ENCODE measurements at regions not wholly inside any gene's neighbourhood (a gene's known extent, or its start where the extent isn't known, plus 50 kb on each side); places are given as distances from the start of the nearest gene placed in this dataset.

DNA sequence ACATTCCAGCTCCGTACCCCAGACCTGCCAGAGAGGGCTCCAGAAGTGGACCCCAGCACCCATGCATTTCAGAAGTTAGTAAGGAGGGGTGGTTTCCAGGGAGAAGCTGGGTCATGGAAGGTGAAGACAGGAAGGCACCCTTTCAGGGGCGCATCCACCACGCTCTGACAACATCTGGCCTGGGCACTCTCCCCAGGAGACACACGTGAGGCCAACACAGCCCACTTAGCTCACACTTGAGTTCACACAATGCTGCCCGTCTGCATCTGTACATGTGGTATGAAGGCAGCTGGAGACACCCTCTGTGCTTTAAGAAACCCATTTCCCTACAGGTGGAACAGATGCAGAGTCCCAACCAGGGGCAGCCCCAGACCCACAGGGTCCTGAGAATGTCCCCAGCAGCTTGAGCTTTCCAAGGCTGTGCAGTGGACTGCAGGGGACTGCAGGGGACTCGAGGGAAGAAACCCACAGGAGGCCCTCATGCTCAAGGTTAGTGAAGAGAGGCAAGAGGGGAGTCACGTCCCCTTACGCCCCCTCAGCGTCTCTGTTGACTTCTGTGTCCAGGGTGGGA, 326.8 kb upstream of the IRX1 start:
- TF ChIP-seq EED (IDR thresholded peaks at IDR 0.05; ENCODE audit: low read depth) (no peak), BCL11A (IDR thresholded peaks at IDR 0.05; ENCODE audit: low read depth, low read length) (no peak), EP300 (IDR thresholded peaks at IDR 0.05; ENCODE audit: borderline replicate concordance in 1 of 2, control insufficient read depth in 1 of 2, low read depth in 2 of 2, low read length in 2 of 2) (no peak), PML (IDR thresholded peaks at IDR 0.05; ENCODE audit: low read length) (no peak)
- TF ChIP-seq, protein P1, sequence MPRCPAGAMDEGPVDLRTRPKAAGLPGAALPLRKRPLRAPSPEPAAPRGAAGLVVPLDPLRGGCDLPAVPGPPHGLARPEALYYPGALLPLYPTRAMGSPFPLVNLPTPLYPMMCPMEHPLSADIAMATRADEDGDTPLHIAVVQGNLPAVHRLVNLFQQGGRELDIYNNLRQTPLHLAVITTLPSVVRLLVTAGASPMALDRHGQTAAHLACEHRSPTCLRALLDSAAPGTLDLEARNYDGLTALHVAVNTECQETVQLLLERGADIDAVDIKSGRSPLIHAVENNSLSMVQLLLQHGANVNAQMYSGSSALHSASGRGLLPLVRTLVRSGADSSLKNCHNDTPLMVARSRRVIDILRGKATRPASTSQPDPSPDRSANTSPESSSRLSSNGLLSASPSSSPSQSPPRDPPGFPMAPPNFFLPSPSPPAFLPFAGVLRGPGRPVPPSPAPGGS (IDR thresholded peaks at IDR 0.05; ENCODE audit: borderline replicate concordance, insufficient read depth, low read depth, low read length, poor library complexity, severe bottlenecking) = no peak
- intact Hi-C loops (cut with micrococcal nuclease; ENCODE audit: unreplicated experiment) = no loop called here
- CTCF ChIA-PET = no interaction called here

DNA sequence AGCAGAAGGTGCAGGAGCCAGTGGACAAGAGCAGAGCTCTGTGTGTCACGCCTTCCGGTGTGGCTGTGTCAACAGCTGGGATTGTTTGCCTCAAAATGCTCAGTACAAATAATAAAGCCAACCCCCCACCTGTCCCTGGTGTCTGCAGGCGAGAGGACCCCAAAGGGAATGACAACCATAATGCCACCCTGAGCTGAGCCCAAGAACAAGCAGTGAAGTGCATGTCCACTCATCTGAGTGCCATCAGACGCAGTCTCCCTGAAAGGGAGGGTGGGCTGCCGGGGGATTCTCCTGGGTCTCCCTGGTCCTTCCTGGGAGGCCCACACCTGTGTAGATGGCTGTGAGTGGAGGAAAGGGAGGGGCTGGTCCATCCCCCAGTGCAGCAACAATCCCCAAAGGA, 328.8 kb upstream of the IRX1 start:
- Histone ChIP-seq H3K4me3 (no peak overlapping the region), H3K4me1 (ENCODE audit: control insufficient read depth, insufficient read depth, low read length) (no peaks in the 10 kb centered on the region), H3K4me2 (ENCODE audit: control insufficient read depth, insufficient read depth) (no peak overlapping the region), H3K27ac (ENCODE audit: control insufficient read depth, insufficient read depth) (no peak overlapping the region), H3K79me2 (ENCODE audit: control insufficient read depth, insufficient read depth, low read length) (no peaks in the 10 kb centered on the region), H3K36me3 (ENCODE audit: control insufficient read depth in 2 of 2, insufficient read depth in 2 of 2, low read length in 1 of 2) (no peaks in the 10 kb centered on the region), H3K9ac (ENCODE audit: control insufficient read depth, insufficient read depth, low read length) (no peak overlapping the region), H3K9me3 (replicated peaks; ENCODE audit: control insufficient read depth, insufficient read depth, low read length) (no peaks in the 10 kb centered on the region; the same call in 2 of the 3 replicates), H4K20me1 (ENCODE audit: control insufficient read depth, insufficient read depth) (no peaks in the 10 kb centered on the region), H3K27me3 (replicated peaks in 1 of 2; ENCODE audit: control insufficient read depth in 2 of 2, insufficient read depth in 2 of 2, low read length in 1 of 2) (no peaks in the 10 kb centered on the region), H2AFZ (ENCODE audit: control insufficient read depth, low read depth, low read length) (no peak overlapping the region)
- WGBS (ENCODE audit: insufficient coverage, insufficient replicate concordance, low lambda C conversion rate, missing lambda C conversion rate) = 0% methylated on average over 5 of the region's 5 CpGs
- DNase-seq (ENCODE audit: low read depth, low spot score) (no peak), ATAC-seq (no peak), FAIRE-seq (no peak)
- ChIA-PET CTCF (no interaction called here), SMC1A (ENCODE audit: uncharacterized antibody, unreplicated experiment) (no interaction called here), RAD21 (ENCODE audit: unreplicated experiment) (no interaction called here), POLR2A (no interaction called here)
- no TSS peak for BruUV-seq (replicated peaks)
- in situ Hi-C loops (cut with MboI) = no loop called here
- TF ChIP-seq YY1 (IDR thresholded peaks at IDR 0.05; ENCODE audit: low read depth, low read length) = no peak
- no peak for TF ChIP-seq NFXL1 (IDR thresholded peaks at IDR 0.05; ENCODE audit: borderline replicate concordance)
- no peak for TF ChIP-seq CREM (IDR thresholded peaks at IDR 0.05; ENCODE audit: low read depth)
- TF ChIP-seq RFX5 (IDR thresholded peaks at IDR 0.05; ENCODE audit: low read depth, low read length) = no peak
- no peak for TF ChIP-seq ZNF217 (IDR thresholded peaks at IDR 0.05)
- no peak for TF ChIP-seq MXI1 (IDR thresholded peaks at IDR 0.05; ENCODE audit: low read depth, low read length)
- intact Hi-C loops (cut with micrococcal nuclease; ENCODE audit: unreplicated experiment) = no loop called here

More for the DNA sequence above, 326.8 kb upstream of the IRX1 start:
- 12% methylated on average over 8 of the region's 9 CpGs for WGBS (ENCODE audit: insufficient coverage, insufficient replicate concordance, low lambda C conversion rate, missing lambda C conversion rate)
- Histone ChIP-seq H3K4me1 (ENCODE audit: control insufficient read depth, insufficient read depth, low read length) (no peaks in the 10 kb centered on the region), H2AFZ (ENCODE audit: control insufficient read depth, low read depth, low read length) (no peak overlapping the region), H4K20me1 (ENCODE audit: control insufficient read depth, insufficient read depth) (no peaks in the 10 kb centered on the region), H3K27me3 (replicated peaks in 1 of 2; ENCODE audit: control insufficient read depth in 2 of 2, insufficient read depth in 2 of 2, low read length in 1 of 2) (no peaks in the 10 kb centered on the region), H3K36me3 (ENCODE audit: control insufficient read depth in 2 of 2, insufficient read depth in 2 of 2, low read length in 1 of 2) (no peaks in the 10 kb centered on the region), H3K9me3 (replicated peaks; ENCODE audit: control insufficient read depth, insufficient read depth, low read length) (no peaks in the 10 kb centered on the region; the same call in 2 of the 3 replicates), H3K9ac (ENCODE audit: control insufficient read depth, insufficient read depth, low read length) (no peak overlapping the region), H3K4me3 (no peak overlapping the region), H3K27ac (ENCODE audit: control insufficient read depth, insufficient read depth) (no peak overlapping the region), H3K79me2 (ENCODE audit: control insufficient read depth, insufficient read depth, low read length) (no peaks in the 10 kb centered on the region), H3K4me2 (ENCODE audit: control insufficient read depth, insufficient read depth) (no peak overlapping the region)
- RAD21 ChIA-PET (ENCODE audit: unreplicated experiment) = no interaction called here
- DNase-seq (ENCODE audit: low read depth, low spot score) (no peak), ATAC-seq (no peak), FAIRE-seq (no peak)
- no TSS peak for BruUV-seq (replicated peaks)
- in situ Hi-C loops (cut with MboI) = no loop called here
- POLR2A ChIA-PET = no interaction called here
- SMC1A ChIA-PET (ENCODE audit: uncharacterized antibody, unreplicated experiment) = no interaction called here
